ENCODE measurements at regions not wholly inside any gene's neighbourhood (a gene's known extent, or its start where the extent isn't known, plus 50 kb on each side); places are given as distances from the start of the nearest gene placed in this dataset.
A peak's percentile ranks its signal among the peaks of the same experiment; 100 is the strongest.

DNA sequence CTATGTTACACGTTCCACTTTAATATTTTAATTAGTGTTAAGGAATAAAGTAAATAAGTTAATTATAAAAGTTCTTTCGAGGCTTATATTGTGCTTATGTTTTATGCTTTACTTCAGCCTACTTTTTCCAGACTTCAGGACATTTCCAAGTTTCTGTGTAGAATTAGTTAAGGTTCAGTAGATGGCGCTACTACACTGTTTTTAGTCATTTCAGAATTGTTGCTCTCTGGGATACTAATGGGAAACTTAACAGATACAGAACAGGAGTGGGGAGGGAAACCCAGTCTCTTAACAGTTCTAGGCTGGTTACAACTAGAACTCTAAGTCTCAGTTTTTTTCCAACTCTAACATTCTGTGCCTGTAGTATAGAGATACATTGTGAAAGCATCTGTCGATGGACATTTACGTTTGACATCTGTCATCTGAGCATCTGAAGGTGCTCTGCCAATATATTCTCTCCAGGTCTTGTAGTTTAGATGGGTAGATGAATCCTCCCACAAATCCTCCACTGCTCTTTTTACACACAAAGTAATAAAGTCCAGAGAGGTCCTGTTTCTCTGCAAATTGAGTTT lies 56.8 kb upstream of the FAM171A1 start:
- peak; percentile 65; the same call in 1 of the 2 replicates for TF ChIP-seq CTCF (IDR thresholded peaks at IDR 0.05)

DNA sequence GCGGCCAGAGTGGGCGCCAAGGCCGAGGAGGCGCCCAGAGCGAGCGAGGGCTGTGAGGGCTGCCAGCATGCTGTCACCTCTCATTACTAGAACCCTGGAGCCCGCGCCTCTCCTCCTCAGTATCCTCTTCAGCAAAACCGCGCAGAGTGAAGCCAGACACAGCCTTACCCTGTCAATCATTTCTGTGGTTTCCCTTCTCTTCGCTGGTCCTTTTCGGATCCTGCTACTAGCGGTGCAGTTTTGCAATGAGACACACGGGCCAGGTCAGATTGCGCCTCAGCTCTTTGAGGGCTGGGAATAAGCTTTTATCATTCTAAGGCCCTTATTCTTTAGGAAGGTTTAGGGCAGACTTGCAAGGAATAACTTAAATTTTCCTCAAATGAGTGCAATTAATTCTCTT lies 55.5 kb upstream of the FAM171A1 start:
- no peak for TF ChIP-seq CTCF (IDR thresholded peaks at IDR 0.05)

DNA sequence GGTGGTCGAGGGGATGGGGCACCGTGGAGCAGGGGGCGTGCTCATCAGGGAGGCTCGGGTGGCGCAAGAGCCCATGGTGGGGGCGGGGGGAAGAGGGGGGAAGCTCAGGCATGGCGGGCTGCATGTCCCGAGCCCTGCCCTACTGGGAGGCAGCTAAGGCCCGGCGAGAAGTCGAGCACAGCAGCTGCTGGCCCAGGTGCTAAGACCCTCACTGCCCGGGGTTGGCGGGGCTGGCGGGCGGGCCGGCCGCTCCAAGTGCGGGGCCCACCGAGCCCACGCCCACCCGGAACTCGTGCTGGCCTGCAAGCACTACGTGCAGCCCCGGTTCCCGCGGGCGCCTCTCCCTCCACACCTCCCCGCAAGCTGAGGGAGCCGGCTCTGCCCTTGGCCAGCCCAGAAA lies 55.0 kb upstream of the FAM171A1 start:
- TF ChIP-seq CTCF (IDR thresholded peaks at IDR 0.05), result no peak
